ENCODE measurements at regions not wholly inside any gene's neighbourhood (a gene's known extent, or its start where the extent isn't known, plus 50 kb on each side); places are given as distances from the start of the nearest gene placed in this dataset.
"Not testable (repeated sequence)": the region's sequence is repeated elsewhere in the genome, so short reads cannot be mapped to it uniquely, and the experiment has no call there.

GRCh38 chr5:159543326-159543725, 213.0 kb upstream of the IL12B start:
- DNase-seq: no peak

- DNase-seq: no peak
Observed at GRCh38 chr5:159545156-159545555, 214.9 kb upstream of the IL12B start.

- no peak for DNase-seq
Observed at GRCh38 chr5:159547466-159548195, 217.3 kb upstream of the IL12B start.

GRCh38 chr5:159548517-159548916, 218.2 kb upstream of the IL12B start:
- DNase-seq: no peak

- DNase-seq: no peak
Observed at GRCh38 chr5:159549046-159549445, 218.8 kb upstream of the IL12B start.

GRCh38 chr5:159550951-159551350, 220.7 kb upstream of the IL12B start:
- DNase-seq: no peak

- DNase-seq: no peak
Observed at GRCh38 chr5:159552751-159553150, 222.5 kb upstream of the IL12B start.

GRCh38 chr5:159553792-159554191, 223.5 kb upstream of the IL12B start:
- DNase-seq: no peak

GRCh38 chr5:159555084-159555483, 224.8 kb upstream of the IL12B start:
- no peak for DNase-seq

GRCh38 chr5:159559337-159559736, 229.1 kb upstream of the IL12B start:
- DNase-seq: no peak

GRCh38 chr5:159560088-159560487, 229.8 kb upstream of the IL12B start:
- DNase-seq: no peak

- DNase-seq: no peak
Observed at GRCh38 chr5:159564031-159564430, 233.7 kb upstream of the IL12B start.

GRCh38 chr5:159566832-159567231, 236.5 kb upstream of the IL12B start:
- no peak for DNase-seq

- DNase-seq: no peak
Observed at GRCh38 chr5:159567461-159567860, 237.2 kb upstream of the IL12B start.

GRCh38 chr5:159571501-159572244, 241.4 kb upstream of the IL12B start:
- no peak for DNase-seq

- DNase-seq: no peak
Observed at GRCh38 chr5:159576902-159577301, 246.6 kb upstream of the IL12B start.

GRCh38 chr5:159581502-159582249, 251.4 kb upstream of the IL12B start:
- no peak for DNase-seq

GRCh38 chr5:159582756-159583541, 252.7 kb upstream of the IL12B start:
- no peak for DNase-seq

- DNase-seq: no peak
Observed at GRCh38 chr5:159586921-159587320, 256.6 kb upstream of the IL12B start.

- DNase-seq: no peak
Observed at GRCh38 chr5:159588941-159589340, 258.7 kb upstream of the IL12B start.

GRCh38 chr5:159593518-159594073, 263.3 kb upstream of the IL12B start:
- no peak for DNase-seq

- not testable (repeated sequence) for DNase-seq
Observed at GRCh38 chr5:159595561-159595960, 265.3 kb upstream of the IL12B start.

GRCh38 chr5:159601216-159601615, 270.9 kb upstream of the IL12B start:
- DNase-seq: no peak
